H9 (cell line): ENCODE measurements at regions not wholly inside any gene's neighbourhood (a gene's known extent, or its start where the extent isn't known, plus 50 kb on each side); places are given as distances from the start of the nearest gene placed in this dataset.

ENCODE experiments used
- DNase-seq: peaks from one replicate; pipeline ENCODE4 v3.0.0-alpha.2; 2017
- H2AFZ ChIP-seq: one replicate; pipeline ENCODE4 v1.6.1; 2013; ENCODE audit warnings: mild to moderate bottlenecking, low read length, control low read depth, moderate library complexity
- H2AK5ac ChIP-seq: 2 replicates; pipeline ENCODE4 v1.6.1; 2013; ENCODE audit warnings: low read length, control low read depth, mixed read lengths; ENCODE audit not compliant: insufficient read length
- H2BK120ac ChIP-seq: one replicate; pipeline ENCODE4 v1.6.1; 2013; ENCODE audit warnings: low read depth, mild to moderate bottlenecking, low read length, control low read depth, inconsistent platforms; ENCODE audit not compliant: poor library complexity, severe bottlenecking
- H2BK12ac ChIP-seq: 2 replicates; pipeline ENCODE4 v1.6.1; 2013; ENCODE audit warnings: low read length, control low read depth, mixed read lengths, low read depth; ENCODE audit not compliant: insufficient read length
- H2BK15ac ChIP-seq: 2 replicates; pipeline ENCODE4 v1.6.1; 2013; ENCODE audit warnings: low read depth, low read length, control low read depth
- H2BK20ac ChIP-seq: one replicate; pipeline ENCODE4 v1.6.1; 2013; ENCODE audit warnings: low read depth, mild to moderate bottlenecking, low read length, control low read depth, inconsistent platforms; ENCODE audit not compliant: poor library complexity, severe bottlenecking
- H2BK5ac ChIP-seq: 2 replicates; pipeline ENCODE4 v1.6.1; 2013; ENCODE audit warnings: low read length, control low read depth, mixed read lengths; ENCODE audit not compliant: insufficient read length
- H3K14ac ChIP-seq: 2 replicates; pipeline ENCODE4 v1.6.1; 2013; ENCODE audit warnings: low read length, control low read depth; ENCODE audit not compliant: insufficient read depth
- H3K18ac ChIP-seq: 2 replicates; pipeline ENCODE4 v1.6.1; 2013; ENCODE audit warnings: low read depth, mild to moderate bottlenecking, mixed read lengths, low read length, control low read depth; ENCODE audit not compliant: insufficient read length
- H3K23ac ChIP-seq: 2 replicates; pipeline ENCODE4 v1.6.1; 2013; ENCODE audit warnings: low read length, control low read depth, mixed read lengths, low read depth; ENCODE audit not compliant: insufficient read length
- H3K23me2 ChIP-seq: 2 replicates; pipeline ENCODE4 v1.6.1; 2013; ENCODE audit warnings: low read depth, mild to moderate bottlenecking, mixed read lengths, low read length, control low read depth; ENCODE audit not compliant: insufficient read length, poor library complexity, severe bottlenecking
- H3K27ac ChIP-seq: 2 replicates; pipeline ENCODE4 v1.5.1; 2013; ENCODE audit warnings: low read length, control low read depth, mixed read lengths, low read depth; ENCODE audit not compliant: insufficient read length
- H3K27me3 ChIP-seq: 2 replicates; pipeline ENCODE4 v1.6.1; 2013; ENCODE audit warnings: low read length, control low read depth, inconsistent platforms; ENCODE audit not compliant: insufficient read depth
- H3K4ac ChIP-seq: 2 replicates; pipeline ENCODE4 v1.6.1; 2013; ENCODE audit warnings: low read depth, mild to moderate bottlenecking, control low read depth, inconsistent platforms, low read length, moderate library complexity
- H3K4me1 ChIP-seq: 2 replicates; pipeline ENCODE4 v1.6.1; 2013; ENCODE audit warnings: low read length, control low read depth, inconsistent platforms; ENCODE audit not compliant: insufficient read depth
- H3K4me2 ChIP-seq: 2 replicates; pipeline ENCODE4 v1.6.1; 2013; ENCODE audit warnings: low read length, control low read depth, mixed read lengths; ENCODE audit not compliant: insufficient read length, insufficient read depth
- H3K56ac ChIP-seq: 2 replicates; pipeline ENCODE4 v1.6.1; 2013; ENCODE audit warnings: low read depth, mild to moderate bottlenecking, mixed read lengths, low read length, control low read depth; ENCODE audit not compliant: insufficient read length
- H3K79me1 ChIP-seq: 2 replicates; pipeline ENCODE4 v1.6.1; 2013; ENCODE audit warnings: low read depth, mild to moderate bottlenecking, moderate library complexity, low read length, control low read depth, inconsistent platforms; ENCODE audit not compliant: insufficient read depth, poor library complexity, severe bottlenecking
- H3K79me2 ChIP-seq: 2 replicates; pipeline ENCODE4 v1.6.1; 2013; ENCODE audit warnings: low read length, control low read depth, inconsistent platforms; ENCODE audit not compliant: insufficient read depth
- H3K9ac ChIP-seq: 2 replicates; pipeline ENCODE4 v1.6.1; 2013; ENCODE audit warnings: low read length, control low read depth, mixed read lengths; ENCODE audit not compliant: insufficient read length; ENCODE audit errors: extremely low read depth
- H3K9me3 ChIP-seq: one replicate; pipeline ENCODE4 v1.6.1; 2013; ENCODE audit warnings: low read depth, low read length, inconsistent platforms; ENCODE audit not compliant: control insufficient read depth
- H3T11ph ChIP-seq: one replicate; pipeline ENCODE4 v1.6.1; 2013; ENCODE audit warnings: mild to moderate bottlenecking, low read length, control low read depth, inconsistent platforms
- H4K20me1 ChIP-seq: one replicate; pipeline ENCODE4 v1.6.1; 2013; ENCODE audit not compliant: control insufficient read depth, insufficient read length, insufficient read depth
- H4K5ac ChIP-seq: 2 replicates; pipeline ENCODE4 v1.6.1; 2013; ENCODE audit warnings: low read depth, mild to moderate bottlenecking, mixed read lengths, low read length, control low read depth; ENCODE audit not compliant: insufficient read length
- H4K8ac ChIP-seq: replicated peaks from 2 replicates; pipeline ENCODE4 v1.6.1; 2013; ENCODE audit warnings: low read length, control low read depth, mixed read lengths, low read depth; ENCODE audit not compliant: insufficient read length
- H4K91ac ChIP-seq: 2 replicates; pipeline ENCODE4 v1.6.1; 2013; ENCODE audit warnings: low read depth, mild to moderate bottlenecking, moderate library complexity, mixed read lengths, low read length, control low read depth; ENCODE audit not compliant: insufficient read length
- H3K27ac Mint-ChIP-seq, 3 experiments: 2 replicates in 2 of 3; 3 replicates in 1 of 3; pipeline ENCODE4 v1.8.0; 2020 to 2021; ENCODE audit warnings: mixed read lengths in 3 of 3, mild to moderate bottlenecking in 1 of 3, moderate library complexity in 1 of 3
- H3K27me3 Mint-ChIP-seq: 2 replicates; pipeline ENCODE4 v1.8.0; 2021; ENCODE audit warnings: low read depth, mild to moderate bottlenecking, moderate library complexity, mixed read lengths
- H3K36me3 Mint-ChIP-seq, 3 experiments: 2 replicates in 2 of 3; 3 replicates in 1 of 3; pipeline ENCODE4 v1.8.0; 2020 to 2021; ENCODE audit warnings: low read depth in 3 of 3, mixed read lengths in 3 of 3; ENCODE audit not compliant: insufficient read depth in 1 of 3
- H3K4me1 Mint-ChIP-seq, 2 experiments: 2 replicates each; pipeline ENCODE4 v1.8.0; 2020; ENCODE audit warnings: mixed read lengths in 2 of 2
- H3K4me3 Mint-ChIP-seq, 2 experiments: 2 replicates in 1 of 2; 3 replicates in 1 of 2; pipeline ENCODE4 v1.8.0; 2020 to 2021; ENCODE audit warnings: mild to moderate bottlenecking in 2 of 2, mixed read lengths in 2 of 2, moderate library complexity in 1 of 2
- H3K9me3 Mint-ChIP-seq, 2 experiments: 2 replicates in 1 of 2; 3 replicates in 1 of 2; pipeline ENCODE4 v1.8.0; 2020; ENCODE audit warnings: mild to moderate bottlenecking in 2 of 2, mixed read lengths in 2 of 2, moderate library complexity in 1 of 2
- CTCF ChIP-seq: fragments of 200-600 bp; sonication (generic); conservative IDR thresholded peaks from 3 replicates; pipeline ENCODE4 v1.8.0; 2021; ENCODE audit warnings: antibody characterized with exemption, mild to moderate bottlenecking
- WGBS: extraction: QIAGEN DNeasy Blood & Tissue Kit; methylation state at CpG from one replicate; pipeline ENCODE4 v1.1.7; 2013; ENCODE audit warnings: missing lambda C conversion rate, low lambda C conversion rate, mixed read lengths; ENCODE audit not compliant: insufficient read length; ENCODE audit errors: extremely low coverage; 5-methylcytosine and 5-hydroxymethylcytosine counted together

DNA sequence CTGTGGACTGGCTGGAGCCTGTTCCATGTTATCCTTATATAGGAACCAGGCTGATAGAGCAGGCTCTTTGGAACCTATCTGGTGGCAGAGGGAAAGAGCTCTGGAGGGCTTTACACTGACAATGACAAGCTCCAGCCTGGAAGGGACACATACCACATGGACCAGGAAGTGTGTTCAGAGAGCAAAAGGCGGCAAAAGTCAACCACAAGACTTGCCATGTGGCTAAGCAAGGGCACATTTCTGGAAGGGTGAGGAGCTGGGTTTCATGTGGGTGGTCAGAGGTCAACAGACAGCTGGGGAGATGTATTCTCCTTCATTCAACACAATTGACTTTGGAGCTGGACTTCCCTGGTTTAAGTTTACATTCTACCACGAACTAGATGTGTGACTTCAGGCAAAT, 325.2 kb downstream of the DYSF start:
- Histone ChIP-seq H3K27ac (no peak overlapping the region), H3T11ph (no peak overlapping the region), H4K5ac (no peak overlapping the region), H3K23ac (no peak overlapping the region), H4K91ac (no peak overlapping the region), H3K4me2 (no peak overlapping the region), H3K9me3 (no peaks in the 10 kb centered on the region), H2BK15ac (no peak overlapping the region), H3K9ac (no peak overlapping the region), H3K23me2 (no peaks in the 10 kb centered on the region), H3K14ac (no peak overlapping the region), H2BK120ac (no peak overlapping the region), H4K8ac (no peak overlapping the region), H3K79me1 (no peaks in the 10 kb centered on the region), H2BK5ac (no peak overlapping the region), H3K27me3 (no peaks in the 10 kb centered on the region; the same call in 1 of the 2 replicates), H2BK12ac (no peak overlapping the region), H3K56ac (no peak overlapping the region), H3K4ac (no peak overlapping the region), H3K18ac (no peak overlapping the region), H2AK5ac (no peak overlapping the region), H3K4me1 (no peaks in the 10 kb centered on the region), H2BK20ac (no peak overlapping the region), H3K79me2 (no peaks in the 10 kb centered on the region), H4K20me1 (no peaks in the 10 kb centered on the region), H2AFZ (no peak overlapping the region)
- H3K27ac Mint-ChIP-seq, result no peak overlapping the region; a peak in 1 of 7 replicates
- no peak for DNase-seq
- no CpG with 5 or more reads among the region's 2 CpGs for WGBS
- peaks cover 2% of the 10 kb centered on the region; the same call in 1 of the 2 replicates for H3K27me3 Mint-ChIP-seq
- no peaks in the 10 kb centered on the region for H3K36me3 Mint-ChIP-seq
- no peak overlapping the region for H3K4me3 Mint-ChIP-seq
- H3K9me3 Mint-ChIP-seq, result no peaks in the 10 kb centered on the region
- peaks cover 0 to 3% of the 10 kb centered on the region in 2 experiments; a peak in 1 of 4 replicates for H3K4me1 Mint-ChIP-seq
- no peak for TF ChIP-seq CTCF
